ENCODE measurements at regions not wholly inside any gene's neighbourhood (a gene's known extent, or its start where the extent isn't known, plus 50 kb on each side); places are given as distances from the start of the nearest gene placed in this dataset.

DNA sequence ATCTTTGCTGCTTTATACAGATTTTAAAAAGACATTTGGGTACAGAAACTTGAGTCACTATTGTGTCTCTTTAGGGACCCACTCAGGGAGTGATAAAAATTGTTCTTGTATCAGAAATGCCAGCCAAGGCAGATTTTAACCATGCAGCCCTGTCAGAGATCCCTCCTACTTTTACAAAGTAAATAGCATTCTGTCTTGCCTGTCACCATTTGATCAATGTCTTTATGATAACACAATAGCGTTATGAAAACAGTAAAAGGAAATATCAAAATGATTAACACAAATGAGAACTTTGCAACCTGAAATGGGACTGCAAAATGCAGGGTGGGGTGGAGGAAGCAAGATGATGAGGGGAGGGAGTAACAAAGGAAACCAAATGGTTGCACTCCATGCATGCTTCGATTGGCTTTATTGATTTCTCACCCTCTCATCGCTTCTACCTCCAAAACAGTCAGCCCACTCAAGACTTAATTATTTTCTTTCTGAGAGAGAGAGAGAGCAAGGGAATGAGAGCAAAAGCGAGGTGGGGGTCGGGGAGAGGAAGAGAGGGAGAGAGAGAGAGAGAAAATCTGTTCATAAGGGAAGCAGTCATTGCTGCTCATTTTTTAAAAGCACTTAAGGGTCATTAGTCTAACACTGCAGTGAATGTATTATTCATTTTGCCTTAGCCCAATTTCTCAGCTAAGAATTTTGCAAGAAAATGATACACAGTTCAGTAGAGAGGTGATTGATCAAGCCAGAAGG lies 576.5 kb downstream of the CSNK1G3 start:
- no peak overlapping the region for H3K27ac Mint-ChIP-seq
- ChIA-PET CTCF (no interaction called here), POLR2A (no interaction called here)
- Histone ChIP-seq H2AFZ (ENCODE audit: insufficient read depth, low read depth, low read length, poor library complexity, severe bottlenecking) (no peak overlapping the region), H3K4me2 (replicated peaks; ENCODE audit: low read depth, low read length, poor library complexity, severe bottlenecking) (no peak overlapping the region), H3K27me3 (replicated peaks in 1 of 4; ENCODE audit: control extremely low read depth in 1 of 4, control insufficient read depth in 3 of 4, insufficient read depth in 4 of 4, low read length in 3 of 4) (no peaks in the 10 kb centered on the region), H3K4me1 (ENCODE audit: control insufficient read depth in 2 of 2, insufficient read depth in 2 of 2, low read length in 2 of 2) (no peaks in the 10 kb centered on the region), H3K36me3 (replicated peaks in 1 of 2; ENCODE audit: control extremely low read depth in 1 of 2, control insufficient read depth in 1 of 2, extremely low read depth in 1 of 2, insufficient read depth in 2 of 2, low read length in 1 of 2) (no peaks in the 10 kb centered on the region), H3K27ac (ENCODE audit: low read length in 2 of 2) (no peak overlapping the region), H3K9ac (ENCODE audit: low read length) (no peak overlapping the region), H3K4me3 (ENCODE audit: control extremely low read depth in 1 of 5, extremely low read depth in 1 of 5, insufficient read depth in 1 of 5, low read depth in 2 of 5, low read length in 4 of 5) (no peak overlapping the region), H4K20me1 (ENCODE audit: control insufficient read depth, insufficient read depth, low read length, poor library complexity, severe bottlenecking) (no peaks in the 10 kb centered on the region), H3K9me3 (ENCODE audit: control extremely low read depth in 1 of 3, control insufficient read depth in 2 of 3, insufficient read depth in 1 of 3, low read length in 2 of 3) (no peaks in the 10 kb centered on the region), H3K79me2 (ENCODE audit: control insufficient read depth, insufficient read depth, low read length) (no peaks in the 10 kb centered on the region)
- DNase-seq: no peak
- no peak for TF ChIP-seq EZH2 (IDR thresholded peaks at IDR 0.05; ENCODE audit: borderline replicate concordance, insufficient read depth, low read depth, low read length, poor library complexity, severe bottlenecking)
- TF ChIP-seq, protein P1, sequence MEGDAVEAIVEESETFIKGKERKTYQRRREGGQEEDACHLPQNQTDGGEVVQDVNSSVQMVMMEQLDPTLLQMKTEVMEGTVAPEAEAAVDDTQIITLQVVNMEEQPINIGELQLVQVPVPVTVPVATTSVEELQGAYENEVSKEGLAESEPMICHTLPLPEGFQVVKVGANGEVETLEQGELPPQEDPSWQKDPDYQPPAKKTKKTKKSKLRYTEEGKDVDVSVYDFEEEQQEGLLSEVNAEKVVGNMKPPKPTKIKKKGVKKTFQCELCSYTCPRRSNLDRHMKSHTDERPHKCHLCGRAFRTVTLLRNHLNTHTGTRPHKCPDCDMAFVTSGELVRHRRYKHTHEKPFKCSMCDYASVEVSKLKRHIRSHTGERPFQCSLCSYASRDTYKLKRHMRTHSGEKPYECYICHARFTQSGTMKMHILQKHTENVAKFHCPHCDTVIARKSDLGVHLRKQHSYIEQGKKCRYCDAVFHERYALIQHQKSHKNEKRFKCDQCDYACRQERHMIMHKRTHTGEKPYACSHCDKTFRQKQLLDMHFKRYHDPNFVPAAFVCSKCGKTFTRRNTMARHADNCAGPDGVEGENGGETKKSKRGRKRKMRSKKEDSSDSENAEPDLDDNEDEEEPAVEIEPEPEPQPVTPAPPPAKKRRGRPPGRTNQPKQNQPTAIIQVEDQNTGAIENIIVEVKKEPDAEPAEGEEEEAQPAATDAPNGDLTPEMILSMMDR (IDR thresholded peaks at IDR 0.05): no peak
- WGBS (ENCODE audit: insufficient coverage): 100% methylated on average over 2 of the region's 5 CpGs
- ATAC-seq (ENCODE audit: low read depth): no peak
- H3K27me3 Mint-ChIP-seq: no peaks in the 10 kb centered on the region
- H3K4me3 Mint-ChIP-seq: no peak overlapping the region
- peaks cover 2% of the 10 kb centered on the region for H3K9me3 Mint-ChIP-seq (ENCODE audit: insufficient read depth)
- intact Hi-C loops (cut with micrococcal nuclease): no loop called here
- H3K4me1 Mint-ChIP-seq: no peaks in the 10 kb centered on the region

DNA sequence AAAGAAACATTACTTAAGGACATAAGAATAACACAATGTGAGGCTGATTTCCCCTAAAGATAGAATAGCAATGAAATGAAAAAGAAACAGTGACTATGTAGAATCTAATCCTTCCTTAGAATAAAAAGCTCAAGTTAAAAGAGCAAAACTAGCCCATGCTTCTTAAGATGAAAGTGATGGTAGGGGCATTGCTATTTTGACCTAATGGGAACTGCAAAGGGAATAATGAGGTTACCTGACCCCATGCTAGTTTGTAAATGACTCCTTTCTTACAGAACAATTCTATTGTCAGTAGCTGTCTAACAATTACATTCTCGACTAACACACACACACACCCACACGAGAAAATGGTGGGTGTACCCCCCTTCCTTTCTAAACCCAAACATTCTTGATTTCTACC lies 575.8 kb downstream of the CSNK1G3 start:
- no peak for DNase-seq
- ATAC-seq (ENCODE audit: low read depth): no peak
- Histone ChIP-seq H3K27ac (ENCODE audit: low read length in 2 of 2) (no peak overlapping the region), H3K27me3 (replicated peaks in 1 of 4; ENCODE audit: control extremely low read depth in 1 of 4, control insufficient read depth in 3 of 4, insufficient read depth in 4 of 4, low read length in 3 of 4) (no peaks in the 10 kb centered on the region), H2AFZ (ENCODE audit: insufficient read depth, low read depth, low read length, poor library complexity, severe bottlenecking) (no peak overlapping the region), H3K4me1 (ENCODE audit: control insufficient read depth in 2 of 2, insufficient read depth in 2 of 2, low read length in 2 of 2) (no peaks in the 10 kb centered on the region), H3K9ac (ENCODE audit: low read length) (no peak overlapping the region), H3K36me3 (replicated peaks in 1 of 2; ENCODE audit: control extremely low read depth in 1 of 2, control insufficient read depth in 1 of 2, extremely low read depth in 1 of 2, insufficient read depth in 2 of 2, low read length in 1 of 2) (no peaks in the 10 kb centered on the region), H3K4me2 (replicated peaks; ENCODE audit: low read depth, low read length, poor library complexity, severe bottlenecking) (no peak overlapping the region), H3K79me2 (ENCODE audit: control insufficient read depth, insufficient read depth, low read length) (no peaks in the 10 kb centered on the region), H3K9me3 (ENCODE audit: control extremely low read depth in 1 of 3, control insufficient read depth in 2 of 3, insufficient read depth in 1 of 3, low read length in 2 of 3) (no peaks in the 10 kb centered on the region), H3K4me3 (ENCODE audit: control extremely low read depth in 1 of 5, extremely low read depth in 1 of 5, insufficient read depth in 1 of 5, low read depth in 2 of 5, low read length in 4 of 5) (no peak overlapping the region), H4K20me1 (ENCODE audit: control insufficient read depth, insufficient read depth, low read length, poor library complexity, severe bottlenecking) (no peaks in the 10 kb centered on the region)
- no peak overlapping the region for H3K4me3 Mint-ChIP-seq
- H3K9me3 Mint-ChIP-seq (ENCODE audit: insufficient read depth): peaks cover 2% of the 10 kb centered on the region
- no CpG with 5 or more reads among the region's 2 CpGs for WGBS (ENCODE audit: insufficient coverage)
- ChIA-PET POLR2A (no interaction called here), CTCF (no interaction called here)
- intact Hi-C loops (cut with micrococcal nuclease): no loop called here
- H3K4me1 Mint-ChIP-seq: no peaks in the 10 kb centered on the region
- no peak overlapping the region for H3K27ac Mint-ChIP-seq
- no peaks in the 10 kb centered on the region for H3K27me3 Mint-ChIP-seq
- no peak for TF ChIP-seq EZH2 (IDR thresholded peaks at IDR 0.05; ENCODE audit: borderline replicate concordance, insufficient read depth, low read depth, low read length, poor library complexity, severe bottlenecking)
- TF ChIP-seq, protein P1 (IDR thresholded peaks at IDR 0.05): no peak
